ENCODE measurements at regions not wholly inside any gene's neighbourhood (a gene's known extent, or its start where the extent isn't known, plus 50 kb on each side); places are given as distances from the start of the nearest gene placed in this dataset.

DNA sequence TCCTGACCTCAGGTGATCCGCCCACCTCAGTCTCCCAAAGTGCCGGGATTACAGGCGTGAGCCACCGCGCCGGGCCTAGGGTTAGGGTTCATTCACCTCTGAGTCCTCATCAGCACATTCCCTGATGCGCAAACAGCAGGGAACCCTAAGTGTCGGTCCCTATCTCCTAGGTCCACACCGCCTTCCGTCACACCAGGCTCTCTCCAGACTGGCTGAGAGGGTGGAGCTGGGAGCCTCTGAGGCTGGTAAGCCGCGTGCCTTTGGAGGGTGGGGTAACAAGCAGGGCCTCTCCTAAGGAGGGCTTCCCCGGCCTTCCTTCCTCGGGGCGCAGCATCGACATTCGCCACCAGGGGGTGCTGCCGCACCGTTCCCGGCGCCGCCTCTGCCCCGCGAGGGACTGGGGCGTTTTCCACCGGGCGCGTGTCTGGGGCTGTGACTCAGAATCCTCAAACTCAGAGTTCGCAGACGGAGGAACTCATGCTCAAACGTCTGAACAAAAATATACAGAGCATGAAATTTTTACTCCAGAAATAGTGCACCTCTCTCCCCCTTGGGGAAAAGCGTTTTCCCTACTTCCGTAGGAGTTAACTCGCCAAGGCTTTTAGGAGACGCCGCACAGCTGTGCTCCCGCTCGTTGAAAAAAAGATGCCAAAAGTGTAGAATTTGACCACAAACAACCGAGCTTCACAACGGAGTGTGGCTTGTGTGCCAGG, 63.9 kb upstream of the ASAP2 start:
- TF ChIP-seq CTCF (conservative IDR thresholded peaks at IDR 0.05 in 1 of 2, IDR thresholded peaks at IDR 0.05 in 1 of 2; ENCODE audit: low read depth in 1 of 2, low read length in 2 of 2), result peak; percentile 87 to 96
- TF ChIP-seq EZH2 (IDR thresholded peaks at IDR 0.05; ENCODE audit: low read length, missing control alignments), result no peak

All from fibroblast of lung (primary cell).